HG03159 (cell line): ENCODE measurements at regions not wholly inside any gene's neighbourhood (a gene's known extent, or its start where the extent isn't known, plus 50 kb on each side); places are given as distances from the start of the nearest gene placed in this dataset.
"Not testable (repeated sequence)": the region's sequence is repeated elsewhere in the genome, so short reads cannot be mapped to it uniquely, and the experiment has no call there.

ENCODE experiments used
- ATAC-seq: cut with Tn5 transposase; IDR thresholded peaks from one replicate; pipeline ENCODE4 v1.9.1; 2021; ENCODE audit warnings: mild to moderate bottlenecking, moderate library complexity; ENCODE audit not compliant: unreplicated experiment

- no peak for ATAC-seq
Measured at GRCh38 chr10:9066152-9066551, 1011.7 kb downstream of the GATA3 start.

DNA sequence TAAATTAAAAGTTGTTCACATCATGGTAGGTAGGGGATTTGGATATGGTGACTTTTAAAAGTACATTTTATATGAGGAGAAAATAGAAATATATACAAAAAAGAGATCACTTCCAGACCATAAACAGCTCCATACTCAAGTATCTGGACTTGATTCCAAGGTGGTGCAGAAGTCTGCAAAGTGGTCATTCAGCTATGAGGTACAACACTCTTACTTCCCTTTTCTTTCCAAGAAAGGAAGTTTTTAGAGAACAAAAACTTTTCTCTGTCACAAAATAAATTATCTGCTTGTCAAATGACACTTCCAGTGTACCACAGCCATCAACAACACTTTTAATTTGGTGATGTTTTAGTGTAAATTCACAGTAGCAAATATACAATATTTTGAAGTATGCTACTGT lies 1013.5 kb downstream of the GATA3 start:
- no peak for ATAC-seq

DNA sequence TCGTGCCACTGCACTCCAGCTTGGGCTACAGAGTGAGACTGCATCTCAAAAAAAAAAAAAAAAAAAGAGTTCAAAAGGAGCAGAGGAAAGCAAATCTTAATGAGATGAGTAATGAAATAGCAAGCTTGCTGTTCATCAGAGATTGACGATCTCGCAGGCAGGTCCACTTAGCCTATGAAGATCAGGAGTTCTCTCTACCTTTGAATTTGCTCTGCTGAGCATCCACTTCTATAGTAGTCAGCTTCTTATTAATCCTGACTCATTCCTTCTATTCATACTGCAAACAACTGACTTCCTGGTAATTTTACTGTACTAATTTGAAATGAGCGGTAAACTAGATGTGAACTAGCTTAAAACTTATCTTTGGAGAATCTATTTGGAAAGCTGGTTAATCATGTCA lies 1014.6 kb downstream of the GATA3 start:
- ATAC-seq = no peak

DNA sequence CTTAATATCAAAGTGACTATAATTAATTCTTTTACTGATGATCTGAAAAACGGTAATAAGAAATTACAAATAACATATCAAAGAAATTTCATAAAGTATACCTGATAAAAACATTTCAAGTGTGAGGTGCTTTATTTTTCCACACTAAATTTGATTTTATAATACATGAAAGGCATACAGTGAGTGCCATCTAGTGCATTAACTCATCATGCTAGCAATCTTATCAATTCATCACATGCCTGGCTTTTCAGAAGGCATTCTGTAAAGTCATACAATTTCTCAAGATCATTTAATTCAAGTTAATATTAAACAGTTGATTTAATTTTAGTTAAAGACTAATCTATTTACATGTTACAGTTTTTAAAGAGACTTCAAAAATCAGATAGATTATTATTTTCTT lies 1020.9 kb downstream of the GATA3 start:
- ATAC-seq = no peak

GRCh38 chr10:9076066-9076465 lies 1021.6 kb downstream of the GATA3 start:
- no peak for ATAC-seq

DNA sequence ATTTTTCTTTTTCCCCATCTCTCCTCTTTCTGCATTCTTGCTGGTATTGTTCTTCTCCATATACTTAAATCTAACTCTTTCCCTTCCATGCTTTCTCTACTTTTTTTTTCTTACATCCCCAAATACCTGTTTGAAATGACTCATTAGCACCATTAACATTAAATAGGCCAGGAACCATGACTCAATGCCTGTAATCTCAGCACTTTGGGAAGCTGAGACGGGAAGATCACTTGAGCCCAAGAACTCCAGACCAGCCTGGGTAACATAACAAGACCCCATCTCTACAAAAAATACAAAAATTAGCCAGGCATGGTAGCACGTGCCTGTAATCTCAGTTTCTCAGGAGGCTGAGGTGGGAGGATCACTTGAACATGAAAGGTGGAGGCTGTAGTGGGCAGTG lies 1026.8 kb downstream of the GATA3 start:
- no peak for ATAC-seq

DNA sequence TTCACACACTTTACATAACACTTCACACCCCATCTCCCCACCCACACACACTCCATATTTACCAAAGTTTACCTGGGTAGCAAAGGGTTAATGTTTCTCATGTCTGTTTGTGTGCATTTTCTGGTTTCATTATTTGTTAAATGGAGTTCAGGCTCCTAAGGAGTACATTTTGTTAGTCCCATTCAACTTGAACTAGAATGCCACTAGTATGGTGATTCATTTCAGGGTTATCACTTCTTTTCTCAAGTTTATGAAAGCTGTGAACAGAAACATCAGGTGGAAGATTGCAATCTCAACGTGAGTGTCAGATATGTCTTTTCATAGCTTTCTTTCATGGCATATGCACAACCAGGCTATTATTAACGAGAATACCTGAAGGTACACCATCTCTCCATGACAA lies 1027.5 kb downstream of the GATA3 start:
- ATAC-seq = no peak

DNA sequence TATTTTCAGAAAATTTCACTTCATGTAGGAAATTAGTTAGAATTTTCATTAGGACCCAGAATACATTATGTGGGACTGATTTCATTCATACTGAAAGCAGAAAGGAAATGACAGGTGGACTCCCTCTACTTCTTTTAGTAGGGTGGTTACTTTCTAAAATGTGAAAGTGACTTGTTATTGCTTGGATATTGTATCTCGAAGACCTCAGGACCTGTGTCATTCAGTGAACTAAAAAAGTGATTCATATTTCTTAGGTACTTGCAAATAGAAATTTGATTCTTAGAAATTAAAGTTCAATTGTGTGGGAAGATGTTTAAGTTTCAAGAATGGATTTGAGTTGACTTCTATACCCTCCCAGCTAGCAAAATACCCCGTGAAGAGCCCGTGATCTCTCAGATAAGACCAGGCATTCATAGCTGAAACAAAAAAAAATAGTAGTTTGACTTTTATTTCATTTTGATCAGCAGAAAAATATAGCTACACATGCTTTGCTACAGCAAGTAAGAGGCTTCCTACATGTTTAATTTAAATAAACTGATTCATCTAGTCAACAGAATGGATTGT lies 1037.1 kb downstream of the GATA3 start:
- ATAC-seq = no peak

DNA sequence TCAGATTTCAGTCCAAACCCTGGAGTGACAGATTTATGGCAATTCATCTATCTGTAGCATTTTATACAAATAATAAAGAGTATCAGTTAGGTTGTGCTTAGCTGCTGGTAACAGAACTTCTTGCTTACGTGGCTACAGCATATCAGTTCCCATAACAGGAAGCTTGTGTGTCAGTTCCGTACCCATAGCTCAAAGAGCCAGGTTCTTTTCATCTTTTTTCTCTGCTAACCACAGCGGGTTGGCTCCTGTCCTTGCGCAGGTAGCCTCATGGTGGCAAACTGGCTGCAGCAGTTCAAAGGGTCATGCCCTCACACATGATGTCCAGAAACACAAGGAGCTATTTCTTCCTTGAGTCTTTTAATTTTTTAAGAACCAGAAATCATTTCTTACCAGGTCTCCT lies 1041.8 kb downstream of the GATA3 start:
- no peak for ATAC-seq

- no peak for ATAC-seq
Measured at GRCh38 chr10:9097206-9097990, 1042.9 kb downstream of the GATA3 start.

DNA sequence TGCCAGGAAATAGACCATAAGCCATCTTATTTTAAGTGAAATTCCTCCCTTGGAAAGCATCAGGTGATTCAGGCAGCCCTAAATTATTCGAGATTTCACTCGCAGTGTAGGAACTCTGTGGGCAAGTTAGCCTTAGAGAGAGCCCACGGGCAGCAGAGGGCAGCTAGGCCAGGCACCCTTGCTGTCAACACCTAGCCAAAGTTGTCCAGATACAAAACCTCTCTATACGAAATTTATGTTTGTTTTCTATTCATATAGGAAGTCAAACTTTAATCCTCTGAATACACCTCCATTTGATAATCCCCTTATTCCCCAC lies 1043.5 kb downstream of the GATA3 start:
- ATAC-seq = no peak

DNA sequence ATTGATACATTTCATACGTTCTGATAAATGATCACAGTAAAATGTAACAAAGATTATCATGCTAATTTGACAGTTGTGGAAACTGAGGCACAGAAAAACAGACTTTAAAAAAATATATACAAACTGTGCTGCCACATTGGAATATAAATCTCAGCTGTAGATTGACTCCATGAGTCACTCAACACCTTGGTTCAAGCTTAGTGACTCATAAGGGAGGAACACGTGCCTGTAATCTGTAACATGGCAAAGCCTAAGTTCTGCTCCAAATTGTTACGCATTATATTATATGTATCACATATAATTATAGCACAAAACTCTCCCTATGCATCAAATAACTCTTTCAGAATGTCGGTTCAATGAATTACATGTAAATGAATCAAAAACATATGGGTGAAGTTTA lies 1047.5 kb downstream of the GATA3 start:
- ATAC-seq = no peak

- ATAC-seq = no peak
Measured at GRCh38 chr10:9103301-9103700, 1048.8 kb downstream of the GATA3 start.

DNA sequence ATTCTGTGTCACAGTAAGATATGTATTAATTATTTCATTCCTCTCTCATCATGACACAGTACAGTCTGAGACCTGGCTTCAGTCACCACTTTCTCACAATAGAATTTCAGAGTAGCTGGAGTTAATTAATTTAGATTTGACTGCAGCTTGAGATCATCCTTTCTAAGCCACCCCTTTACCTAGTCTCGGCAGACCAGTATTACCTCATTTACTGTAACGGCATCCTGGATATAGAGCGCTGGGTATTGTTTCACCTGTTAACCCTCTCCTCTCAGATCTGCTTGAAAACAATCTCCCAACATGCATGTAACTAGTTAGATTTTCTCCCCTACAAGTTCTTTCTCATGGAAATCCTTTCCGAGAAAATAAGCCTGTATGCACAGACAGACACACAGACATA lies 1057.5 kb downstream of the GATA3 start:
- no peak for ATAC-seq

DNA sequence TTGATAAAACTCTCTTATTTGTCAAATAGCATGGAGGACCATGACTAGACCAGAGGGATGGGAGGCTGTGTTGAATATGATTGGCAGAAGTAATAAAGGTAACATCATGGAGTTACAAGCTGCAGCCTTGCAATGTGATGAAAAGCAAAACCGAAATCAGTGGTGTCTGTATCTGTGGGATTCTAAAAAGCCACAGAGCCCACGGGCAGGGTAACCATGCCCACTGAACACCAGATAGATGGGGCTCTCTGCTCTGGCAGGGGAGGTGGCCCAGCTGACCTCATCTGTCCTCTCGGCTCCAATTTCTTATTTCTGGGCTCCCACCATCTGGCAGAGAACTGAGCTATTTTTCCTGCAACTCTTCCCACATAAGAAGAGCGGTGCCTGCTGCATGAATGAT lies 1072.2 kb downstream of the GATA3 start:
- no peak for ATAC-seq

DNA sequence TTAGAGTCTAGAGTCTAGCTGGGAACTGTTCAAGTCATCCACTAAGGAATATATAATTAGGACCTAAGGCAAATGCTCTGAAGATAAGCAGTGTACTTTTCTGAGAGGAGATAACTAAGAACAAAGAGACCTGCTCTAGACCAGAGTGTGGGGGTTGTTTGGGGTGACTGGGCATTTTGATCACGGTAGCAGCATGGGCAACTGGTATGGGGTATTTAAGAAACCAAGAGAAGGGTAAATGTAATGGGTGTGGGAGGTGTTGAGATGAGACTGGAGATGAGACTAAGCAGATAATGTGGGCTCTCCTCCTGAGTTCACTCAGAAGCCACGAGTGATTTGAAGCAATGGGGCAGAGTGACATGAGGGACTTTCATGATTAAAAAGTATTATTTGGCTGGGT lies 1082.9 kb downstream of the GATA3 start:
- no peak for ATAC-seq

- ATAC-seq = not testable (repeated sequence)
Measured at GRCh38 chr10:9138829-9139228, 1084.3 kb downstream of the GATA3 start.

GRCh38 chr10:9140373-9140772 lies 1085.9 kb downstream of the GATA3 start:
- no peak for ATAC-seq

DNA sequence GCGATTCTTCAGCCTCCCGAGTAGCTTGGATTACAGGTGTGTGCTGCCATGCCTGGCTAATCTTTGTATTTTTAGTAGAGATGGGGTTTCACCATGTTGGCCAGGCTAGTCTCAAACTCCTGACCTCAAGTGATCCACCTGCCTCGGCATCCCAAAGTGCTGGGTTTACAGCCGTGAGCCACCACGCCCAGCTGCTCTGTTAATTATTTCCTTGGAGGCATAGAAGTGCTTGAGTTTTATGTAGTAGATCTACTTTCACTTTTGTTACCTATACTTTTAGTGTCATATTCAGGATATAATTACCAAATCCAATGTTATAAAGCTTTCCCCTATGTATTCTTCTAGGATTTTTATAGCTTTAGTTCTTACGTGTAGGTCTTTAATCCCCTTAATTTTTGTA lies 1093.0 kb downstream of the GATA3 start:
- no peak for ATAC-seq

DNA sequence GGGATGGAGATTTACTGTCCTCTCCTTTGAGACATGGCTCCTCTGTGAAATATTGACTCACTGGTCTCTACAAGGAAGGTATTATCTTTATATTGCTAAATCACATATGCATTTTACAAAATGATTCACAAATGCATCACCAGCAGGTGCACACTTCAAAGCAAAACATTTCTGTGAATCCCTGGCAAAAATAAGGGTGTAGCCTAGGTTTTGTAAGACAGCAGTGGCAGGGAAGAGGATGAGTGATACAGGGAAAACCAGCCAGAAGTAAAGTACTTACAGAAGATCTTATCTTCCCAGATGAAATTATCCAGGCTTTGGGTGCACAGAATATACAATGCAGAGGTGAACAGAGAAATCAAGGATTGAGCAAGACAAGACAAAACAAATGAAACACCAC lies 1094.6 kb downstream of the GATA3 start:
- ATAC-seq = no peak

- ATAC-seq = not testable (repeated sequence)
Measured at GRCh38 chr10:9153057-9153456, 1098.6 kb downstream of the GATA3 start.

DNA sequence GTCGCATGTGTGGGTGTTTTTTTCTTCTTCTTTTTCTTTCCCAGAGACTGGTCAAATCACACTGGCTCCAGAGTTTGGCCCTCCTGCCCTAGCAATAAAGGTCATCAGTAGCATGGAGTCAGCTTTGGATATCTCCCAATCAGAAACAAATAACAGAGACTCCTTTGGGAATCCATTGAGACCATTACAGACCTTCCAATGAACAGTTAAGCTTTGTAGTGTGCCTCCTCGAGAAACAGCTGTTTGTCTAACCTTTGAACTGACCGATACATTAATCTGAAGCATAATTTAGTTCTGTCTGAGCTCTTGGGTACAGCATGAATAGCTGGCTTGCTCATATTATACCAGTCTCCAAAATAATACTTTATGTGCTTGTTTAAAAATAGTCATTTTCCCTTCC lies 1103.2 kb downstream of the GATA3 start:
- no peak for ATAC-seq

- no peak for ATAC-seq
Measured at GRCh38 chr10:9158675-9159074, 1104.2 kb downstream of the GATA3 start.
